SK-N-SH (cell line): ENCODE measurements at regions not wholly inside any gene's neighbourhood (a gene's known extent, or its start where the extent isn't known, plus 50 kb on each side); places are given as distances from the start of the nearest gene placed in this dataset.

Source experiments
- CTCF ChIA-PET: fragments of 300-600, 350-600 bp; formaldehyde crosslinking; extraction: SDS; loops from one replicate; lab custom pipeline; 2021; lab: Yijun Ruan, JAX
- POLR2A ChIA-PET: fragments of 350-600 bp; sonication (Branson Sonifier 250); formaldehyde crosslinking; extraction: SDS; loops from one replicate; lab custom pipeline; 2020; ENCODE audit warnings: antibody characterized with exemption, inconsistent platforms; lab: Yijun Ruan, JAX
- DNase-seq: peaks from one replicate; pipeline ENCODE4 v3.0.0; 2012
- H2AFZ ChIP-seq: fragments of 200-600 bp; sonication (generic); 2 replicates; pipeline ENCODE4 v1.8.1; 2016; ENCODE audit warnings: antibody characterized with exemption, mild to moderate bottlenecking, low read depth
- H3F3A ChIP-seq: fragments of 200-600 bp; sonication (generic); replicated peaks from 2 replicates; pipeline ENCODE3; 2016; ENCODE audit warnings: antibody characterized with exemption, mild to moderate bottlenecking; ENCODE audit not compliant: insufficient read depth
- H3K27ac ChIP-seq, 2 experiments: fragments of 200-500 bp in 1 of 2; fragments of 200-600 bp in 1 of 2; sonication (Bioruptor generic) in 1 of 2; sonication (generic), shearing (Covaris generic) in 1 of 2; 2 replicates each; pipeline versions ENCODE4 v1.5.1 to v1.6.1; 2014 to 2016; ENCODE audit warnings: low read depth in 2 of 2, inconsistent platforms in 1 of 2, low read length in 1 of 2, mild to moderate bottlenecking in 1 of 2, mixed read lengths in 1 of 2
- H3K27me3 ChIP-seq: fragments of 200-600 bp; sonication (generic), shearing (Covaris generic); 2 replicates; pipeline ENCODE4 v1.6.1; 2016; ENCODE audit warnings: mixed run types; ENCODE audit not compliant: insufficient read depth
- H3K36me3 ChIP-seq, 2 experiments: fragments of 200-500 bp in 1 of 2; fragments of 200-600 bp in 1 of 2; sonication (Bioruptor generic) in 1 of 2; sonication (generic) in 1 of 2; replicated peaks in 1 of 2; 2 replicates each; pipeline versions ENCODE3 to v1.5.1; 2014 to 2016; ENCODE audit warnings: low read length in 1 of 2, mild to moderate bottlenecking in 1 of 2; ENCODE audit not compliant: insufficient read depth in 2 of 2, control insufficient read depth in 1 of 2
- H3K4me1 ChIP-seq, 2 experiments: fragments of 200-500 bp in 1 of 2; fragments of 200-600 bp in 1 of 2; sonication (Bioruptor generic) in 1 of 2; sonication (generic), shearing (Covaris generic) in 1 of 2; 2 replicates each; pipeline versions ENCODE4 v1.5.1 to v1.6.1; 2014 to 2016; ENCODE audit warnings: low read depth in 1 of 2, low read length in 1 of 2, mixed run types in 1 of 2; ENCODE audit not compliant: insufficient read depth in 2 of 2, control insufficient read depth in 1 of 2
- H3K4me2 ChIP-seq: fragments of 200-600 bp; sonication (generic), shearing (Covaris generic); 2 replicates; pipeline ENCODE4 v1.6.1; 2017; ENCODE audit warnings: mixed run types
- H3K4me3 ChIP-seq, 2 experiments: fragments of 200-500 bp in 1 of 2; fragments of 200-600 bp in 1 of 2; sonication (Bioruptor generic) in 1 of 2; sonication (generic), shearing (Covaris generic) in 1 of 2; 2 replicates each; pipeline versions ENCODE4 v1.5.1 to v1.8.1; 2014 to 2016; ENCODE audit warnings: low read depth in 2 of 2, inconsistent platforms in 1 of 2, low read length in 1 of 2, mild to moderate bottlenecking in 1 of 2, mixed read lengths in 1 of 2, moderate library complexity in 1 of 2
- H3K79me2 ChIP-seq: fragments of 200-600 bp; sonication (generic); 2 replicates; pipeline ENCODE4 v1.8.1; 2017; ENCODE audit warnings: mild to moderate bottlenecking; ENCODE audit not compliant: insufficient read depth
- H3K9ac ChIP-seq: fragments of 200-600 bp; sonication (generic); 2 replicates; pipeline ENCODE4 v1.6.1; 2017; ENCODE audit warnings: mixed run types
- H3K9me2 ChIP-seq: fragments of 200-600 bp; sonication (generic); 2 replicates; pipeline ENCODE4 v1.6.1; 2017; ENCODE audit warnings: mixed run types
- H3K9me3 ChIP-seq: fragments of 200-600 bp; sonication (generic); 2 replicates; pipeline ENCODE4 v1.6.1; 2017; ENCODE audit warnings: mixed run types, mild to moderate bottlenecking, moderate library complexity
- H4K20me1 ChIP-seq: fragments of 200-600 bp; sonication (generic); 2 replicates; pipeline ENCODE4 v1.6.1; 2017; ENCODE audit warnings: mild to moderate bottlenecking, mixed run types; ENCODE audit not compliant: insufficient read depth
- CTCF ChIP-seq: fragments of 200-600 bp; sonication (generic); IDR thresholded peaks from 2 replicates; pipeline ENCODE4 v1.6.1; 2017; ENCODE audit warnings: antibody characterized with exemption, mild to moderate bottlenecking, moderate library complexity
- EZH2phosphoT487 ChIP-seq: fragments of 200-600 bp; sonication (generic); IDR thresholded peaks from 2 replicates; pipeline ENCODE4 v1.6.1; 2017; ENCODE audit warnings: low read depth, mixed run types, mild to moderate bottlenecking, antibody characterized with exemption, moderate library complexity, borderline replicate concordance
- IRF3 ChIP-seq: fragments of 150-350 bp; IDR thresholded peaks from 2 replicates; pipeline ENCODE4 v1.6.1; 2016; ENCODE audit warnings: mild to moderate bottlenecking, low read depth, low read length
- NFIC ChIP-seq: IDR thresholded peaks from 2 replicates; pipeline ENCODE4 v1.4.0; 2012; ENCODE audit warnings: borderline replicate concordance
- SMC3 ChIP-seq: IDR thresholded peaks from 2 replicates; pipeline ENCODE4 v1.6.1; 2012; ENCODE audit warnings: low read depth, low read length, improper control_type of control experiment
- TEAD4 ChIP-seq: IDR thresholded peaks from 2 replicates; pipeline ENCODE4 v1.4.0; 2012; ENCODE audit warnings: mild to moderate bottlenecking, borderline replicate concordance; ENCODE audit not compliant: insufficient read depth
- USF1 ChIP-seq: IDR thresholded peaks from 2 replicates; pipeline ENCODE4 v1.4.0; 2012; ENCODE audit warnings: low read depth, borderline replicate concordance
- YY1 ChIP-seq: IDR thresholded peaks from 2 replicates; pipeline ENCODE4 v1.4.0; 2012; ENCODE audit warnings: low read depth, mild to moderate bottlenecking
- ZBTB33 ChIP-seq: IDR thresholded peaks from 2 replicates; pipeline ENCODE4 v1.4.0; 2012; ENCODE audit warnings: low read depth, borderline replicate concordance
- WGBS: methylation state at CpG from one replicate; pipeline ENCODE4 v1.1.6; 2017; ENCODE audit warnings: low lambda C conversion rate; 5-methylcytosine and 5-hydroxymethylcytosine counted together

GRCh38 chr11:57081356-57081755, 92.6 kb downstream of the OR5AK2 start (continued):
- no peak for TF ChIP-seq CTCF
- no peak for TF ChIP-seq USF1
- TF ChIP-seq TEAD4 = no peak
- no peak for TF ChIP-seq IRF3
- no peak for TF ChIP-seq EZH2phosphoT487
- no peak for TF ChIP-seq NFIC
- TF ChIP-seq YY1 = no peak

- CTCF ChIA-PET = no interaction called here
- 25% methylated on average over 1 of the region's 1 CpG for WGBS
- no peaks in the 10 kb centered on the region for H3K9me3 ChIP-seq
Measured at GRCh38 chr11:57082125-57082524, 93.4 kb downstream of the OR5AK2 start.

More at GRCh38 chr11:57082125-57082524, 93.4 kb downstream of the OR5AK2 start:
- Histone ChIP-seq H3F3A (no peaks in the 10 kb centered on the region), H4K20me1 (no peaks in the 10 kb centered on the region), H3K4me3 (no peak overlapping the region), H3K27ac (no peak overlapping the region), H3K36me3 (no peaks in the 10 kb centered on the region), H3K4me1 (no peaks in the 10 kb centered on the region), H3K4me2 (no peak overlapping the region), H2AFZ (no peak overlapping the region), H3K9ac (no peak overlapping the region), H3K9me2 (no peaks in the 10 kb centered on the region), H3K79me2 (no peaks in the 10 kb centered on the region), H3K27me3 (no peaks in the 10 kb centered on the region)
- POLR2A ChIA-PET = no interaction called here
- TF ChIP-seq NFIC (no peak), SMC3 (no peak), ZBTB33 (no peak)
- DNase-seq = no peak
